ENCODE measurements at regions not wholly inside any gene's neighbourhood (a gene's known extent, or its start where the extent isn't known, plus 50 kb on each side); places are given as distances from the start of the nearest gene placed in this dataset.

- Histone ChIP-seq H3K9me3 (ENCODE audit: control insufficient read depth, low read length) (no peaks in the 10 kb centered on the region), H3K27ac (ENCODE audit: low read depth, low read length, severe bottlenecking) (no peak overlapping the region), H3K4me3 (ENCODE audit: extremely low read depth, insufficient read depth, low read length, poor library complexity, severe bottlenecking) (no peak overlapping the region), H3K36me3 (ENCODE audit: control insufficient read depth, insufficient read depth, low read length) (no peaks in the 10 kb centered on the region), H3K4me1 (ENCODE audit: control insufficient read depth, insufficient read depth, low read length, poor library complexity, severe bottlenecking) (no peaks in the 10 kb centered on the region)
- 87 to 94% methylated on average over 5 of the region's 6 CpGs for WGBS, 2 experiments (ENCODE audit: insufficient coverage in 2 of 2)
These were observed 111.9 kb downstream of the KDR start for GRCh38 chr4:55013431-55013955.

GRCh38 chr4:55012363-55013230 is 112.8 kb downstream of the KDR start:
- 76 to 95% methylated on average over 3 to 7 of the region's 8 CpGs for WGBS, 2 experiments (ENCODE audit: insufficient coverage in 2 of 2)

GRCh38 chr4:55011761-55012160 is 113.6 kb downstream of the KDR start:
- Histone ChIP-seq H3K4me1 (ENCODE audit: control insufficient read depth, insufficient read depth, low read length, poor library complexity, severe bottlenecking) (no peaks in the 10 kb centered on the region), H3K27ac (ENCODE audit: low read depth, low read length, severe bottlenecking) (no peak overlapping the region), H3K9me3 (ENCODE audit: control insufficient read depth, low read length) (no peaks in the 10 kb centered on the region), H3K36me3 (ENCODE audit: control insufficient read depth, insufficient read depth, low read length) (no peaks in the 10 kb centered on the region), H3K4me3 (ENCODE audit: extremely low read depth, insufficient read depth, low read length, poor library complexity, severe bottlenecking) (no peak overlapping the region)

More at GRCh38 chr4:55012363-55013230, 112.8 kb downstream of the KDR start:
- no peaks in the 10 kb centered on the region for H3K9me3 ChIP-seq (ENCODE audit: control insufficient read depth, low read length)
- no peak overlapping the region for H3K27ac ChIP-seq (ENCODE audit: low read depth, low read length, severe bottlenecking)
- no peak overlapping the region for H3K4me3 ChIP-seq (ENCODE audit: extremely low read depth, insufficient read depth, low read length, poor library complexity, severe bottlenecking)
- H3K36me3 ChIP-seq (ENCODE audit: control insufficient read depth, insufficient read depth, low read length), result no peaks in the 10 kb centered on the region
- no peaks in the 10 kb centered on the region for H3K4me1 ChIP-seq (ENCODE audit: control insufficient read depth, insufficient read depth, low read length, poor library complexity, severe bottlenecking)

- no peaks in the 10 kb centered on the region for H3K4me1 ChIP-seq (ENCODE audit: control insufficient read depth, insufficient read depth, low read length, poor library complexity, severe bottlenecking)
- H3K36me3 ChIP-seq (ENCODE audit: control insufficient read depth, insufficient read depth, low read length), result no peaks in the 10 kb centered on the region
- H3K9me3 ChIP-seq (ENCODE audit: control insufficient read depth, low read length), result no peaks in the 10 kb centered on the region
- H3K27ac ChIP-seq (ENCODE audit: low read depth, low read length, severe bottlenecking), result no peak overlapping the region
- no peak overlapping the region for H3K4me3 ChIP-seq (ENCODE audit: extremely low read depth, insufficient read depth, low read length, poor library complexity, severe bottlenecking)
These were observed 114.8 kb downstream of the KDR start for GRCh38 chr4:55010550-55010949.

- no peaks in the 10 kb centered on the region for H3K36me3 ChIP-seq (ENCODE audit: control insufficient read depth, insufficient read depth, low read length)
- no peaks in the 10 kb centered on the region for H3K9me3 ChIP-seq (ENCODE audit: control insufficient read depth, low read length)
- peaks cover 10% of the 10 kb centered on the region for H3K4me1 ChIP-seq (ENCODE audit: control insufficient read depth, insufficient read depth, low read length, poor library complexity, severe bottlenecking)
- WGBS, 2 experiments (ENCODE audit: insufficient coverage in 2 of 2), result 85 to 97% methylated on average over 15 to 16 of the region's 20 CpGs
- H3K4me3 ChIP-seq (ENCODE audit: extremely low read depth, insufficient read depth, low read length, poor library complexity, severe bottlenecking), result no peak overlapping the region
- no peak overlapping the region for H3K27ac ChIP-seq (ENCODE audit: low read depth, low read length, severe bottlenecking)
These were observed 117.0 kb downstream of the KDR start for GRCh38 chr4:55008166-55009056.

- Histone ChIP-seq H3K4me3 (ENCODE audit: extremely low read depth, insufficient read depth, low read length, poor library complexity, severe bottlenecking) (no peak overlapping the region), H3K27ac (ENCODE audit: low read depth, low read length, severe bottlenecking) (no peak overlapping the region), H3K9me3 (ENCODE audit: control insufficient read depth, low read length) (no peaks in the 10 kb centered on the region), H3K36me3 (ENCODE audit: control insufficient read depth, insufficient read depth, low read length) (no peaks in the 10 kb centered on the region), H3K4me1 (ENCODE audit: control insufficient read depth, insufficient read depth, low read length, poor library complexity, severe bottlenecking) (peaks cover 10% of the 10 kb centered on the region)
- WGBS, 2 experiments (ENCODE audit: insufficient coverage in 2 of 2), result 91 to 100% methylated on average over 2 of the region's 2 CpGs
These were observed 119.5 kb downstream of the KDR start for GRCh38 chr4:55005910-55006309.

GRCh38 chr4:55004831-55005230 is 120.6 kb downstream of the KDR start:
- no peaks in the 10 kb centered on the region for H3K36me3 ChIP-seq (ENCODE audit: control insufficient read depth, insufficient read depth, low read length)
- no peaks in the 10 kb centered on the region for H3K9me3 ChIP-seq (ENCODE audit: control insufficient read depth, low read length)
- peaks cover 10% of the 10 kb centered on the region for H3K4me1 ChIP-seq (ENCODE audit: control insufficient read depth, insufficient read depth, low read length, poor library complexity, severe bottlenecking)
- H3K27ac ChIP-seq (ENCODE audit: low read depth, low read length, severe bottlenecking), result no peak overlapping the region
- no peak overlapping the region for H3K4me3 ChIP-seq (ENCODE audit: extremely low read depth, insufficient read depth, low read length, poor library complexity, severe bottlenecking)
- WGBS, 2 experiments (ENCODE audit: insufficient coverage in 2 of 2), result 60% methylated on average over 1 of the region's 1 CpG; no CpG with 5 or more reads in 1 of the 2 experiments

GRCh38 chr4:55002431-55002830 is 123.0 kb downstream of the KDR start:
- Histone ChIP-seq H3K9me3 (ENCODE audit: control insufficient read depth, low read length) (no peaks in the 10 kb centered on the region), H3K27ac (ENCODE audit: low read depth, low read length, severe bottlenecking) (no peak overlapping the region), H3K4me1 (ENCODE audit: control insufficient read depth, insufficient read depth, low read length, poor library complexity, severe bottlenecking) (peaks cover 10% of the 10 kb centered on the region), H3K36me3 (ENCODE audit: control insufficient read depth, insufficient read depth, low read length) (no peaks in the 10 kb centered on the region), H3K4me3 (ENCODE audit: extremely low read depth, insufficient read depth, low read length, poor library complexity, severe bottlenecking) (no peak overlapping the region)
- WGBS, 2 experiments (ENCODE audit: insufficient coverage in 2 of 2), result 83% methylated on average over 1 of the region's 1 CpG; no CpG with 5 or more reads in 1 of the 2 experiments

GRCh38 chr4:55001538-55001937 is 123.9 kb downstream of the KDR start:
- WGBS, 2 experiments (ENCODE audit: insufficient coverage in 2 of 2), result no CpG with 5 or more reads among the region's 1 CpG
- Histone ChIP-seq H3K9me3 (ENCODE audit: control insufficient read depth, low read length) (no peaks in the 10 kb centered on the region), H3K4me1 (ENCODE audit: control insufficient read depth, insufficient read depth, low read length, poor library complexity, severe bottlenecking) (peaks cover 10% of the 10 kb centered on the region), H3K36me3 (ENCODE audit: control insufficient read depth, insufficient read depth, low read length) (no peaks in the 10 kb centered on the region), H3K4me3 (ENCODE audit: extremely low read depth, insufficient read depth, low read length, poor library complexity, severe bottlenecking) (no peak overlapping the region), H3K27ac (ENCODE audit: low read depth, low read length, severe bottlenecking) (no peak overlapping the region)

GRCh38 chr4:54999003-54999402 is 126.4 kb downstream of the KDR start:
- Histone ChIP-seq H3K4me3 (ENCODE audit: extremely low read depth, insufficient read depth, low read length, poor library complexity, severe bottlenecking) (no peak overlapping the region), H3K36me3 (ENCODE audit: control insufficient read depth, insufficient read depth, low read length) (no peaks in the 10 kb centered on the region), H3K4me1 (ENCODE audit: control insufficient read depth, insufficient read depth, low read length, poor library complexity, severe bottlenecking) (no peaks in the 10 kb centered on the region), H3K27ac (ENCODE audit: low read depth, low read length, severe bottlenecking) (no peak overlapping the region), H3K9me3 (ENCODE audit: control insufficient read depth, low read length) (no peaks in the 10 kb centered on the region)

All from mesodermal cell (in vitro differentiated cells).